IMR-90 (cell line): ENCODE measurements at regions not wholly inside any gene's neighbourhood (a gene's known extent, or its start where the extent isn't known, plus 50 kb on each side); places are given as distances from the start of the nearest gene placed in this dataset.

Source experiments
- ATAC-seq: fragments of 200-7000 bp; cut with Tn5 transposase; 2 replicates; pipeline ENCODE4 v1.9.1; 2020; ENCODE audit warnings: low read depth, mild to moderate bottlenecking, moderate library complexity
- BruUV-seq: library from RNA; stranded (reverse); fragments of 400-500 nt; replicated peaks from 2 replicates; lab custom pipeline; 2021; lab: Mats Ljungman, UMichigan
- CTCF ChIA-PET: fragments of 300-600 bp; formaldehyde crosslinking; extraction: SDS; loops from one replicate; lab custom pipeline; 2021; ENCODE audit warnings: antibody characterized with exemption; lab: Yijun Ruan, JAX
- POLR2A ChIA-PET: fragments of 300-600 bp; sonication (Branson Sonifier 250); formaldehyde crosslinking; loops from one replicate; lab custom pipeline; 2022; ENCODE audit warnings: antibody characterized with exemption; ENCODE audit not compliant: unreplicated experiment; lab: Charles Lee
- DNase-seq: peaks from one replicate; pipeline ENCODE4 v3.0.0; 2013
- H2AFZ ChIP-seq: replicated peaks from 2 replicates; pipeline ENCODE3; 2013; ENCODE audit warnings: low read length, mild to moderate bottlenecking; ENCODE audit not compliant: poor library complexity
- H2AK5ac ChIP-seq: 2 replicates; pipeline ENCODE4 v1.6.1; 2013; ENCODE audit warnings: low read depth, low read length, inconsistent platforms
- H2AK9ac ChIP-seq: replicated peaks from 2 replicates; pipeline ENCODE3; 2013; ENCODE audit warnings: mild to moderate bottlenecking, low read depth, low read length, moderate library complexity; ENCODE audit not compliant: poor library complexity
- H2BK120ac ChIP-seq: 2 replicates; pipeline ENCODE4 v1.6.1; 2013; ENCODE audit warnings: low read depth, low read length, inconsistent platforms
- H2BK15ac ChIP-seq: 3 replicates; pipeline ENCODE4 v1.6.1; 2013; ENCODE audit warnings: low read depth, low read length, inconsistent platforms
- H2BK20ac ChIP-seq: 2 replicates; pipeline ENCODE4 v1.6.1; 2013; ENCODE audit warnings: low read depth, mild to moderate bottlenecking, inconsistent platforms, low read length, moderate library complexity
- H2BK5ac ChIP-seq: 2 replicates; pipeline ENCODE4 v1.6.1; 2013; ENCODE audit warnings: mild to moderate bottlenecking, low read depth, low read length, inconsistent platforms; ENCODE audit not compliant: poor library complexity, severe bottlenecking
- H3K14ac ChIP-seq: replicated peaks from 2 replicates; pipeline ENCODE4 v1.6.1; 2013; ENCODE audit warnings: low read depth, low read length, inconsistent platforms
- H3K18ac ChIP-seq: 2 replicates; pipeline ENCODE4 v1.6.1; 2013; ENCODE audit warnings: low read depth, low read length, control low read depth
- H3K23ac ChIP-seq: 2 replicates; pipeline ENCODE4 v1.6.1; 2013; ENCODE audit warnings: low read depth, low read length, inconsistent platforms
- H3K27ac ChIP-seq: 2 replicates; pipeline ENCODE4 v1.5.1; 2013; ENCODE audit warnings: mild to moderate bottlenecking, control low read depth, low read length; ENCODE audit not compliant: insufficient read depth
- H3K27me3 ChIP-seq: 2 replicates; pipeline ENCODE4 v1.6.1; 2013; ENCODE audit warnings: low read length; ENCODE audit not compliant: control insufficient read depth, insufficient read depth
- H3K36me3 ChIP-seq: 2 replicates; pipeline ENCODE4 v1.6.1; 2013; ENCODE audit warnings: low read length, mixed read lengths; ENCODE audit not compliant: control insufficient read depth, insufficient read depth
- H3K4ac ChIP-seq: 2 replicates; pipeline ENCODE4 v1.6.1; 2013; ENCODE audit warnings: low read depth, low read length, inconsistent platforms
- H3K4me1 ChIP-seq: 2 replicates; pipeline ENCODE4 v1.6.1; 2013; ENCODE audit warnings: low read length, mixed read lengths; ENCODE audit not compliant: control insufficient read depth, insufficient read depth
- H3K4me2 ChIP-seq: 2 replicates; pipeline ENCODE4 v1.6.1; 2013; ENCODE audit warnings: low read depth, mild to moderate bottlenecking, control low read depth, low read length, moderate library complexity
- H3K4me3 ChIP-seq: 2 replicates; pipeline ENCODE4 v1.5.1; 2013; ENCODE audit warnings: low read depth, mild to moderate bottlenecking, control low read depth, low read length, moderate library complexity; ENCODE audit not compliant: insufficient read depth
- H3K56ac ChIP-seq: 2 replicates; pipeline ENCODE4 v1.6.1; 2013; ENCODE audit warnings: low read length, inconsistent platforms; ENCODE audit not compliant: insufficient read depth; ENCODE audit errors: extremely low read depth
- H3K79me1 ChIP-seq, 2 experiments: 2 replicates each; pipeline ENCODE4 v1.6.1; 2013; ENCODE audit warnings: low read length in 2 of 2, inconsistent platforms in 1 of 2, low read depth in 1 of 2
- H3K9ac ChIP-seq: 2 replicates; pipeline ENCODE4 v1.6.1; 2013; ENCODE audit warnings: low read depth, low read length, control low read depth
- H3K9me1 ChIP-seq: 2 replicates; pipeline ENCODE4 v1.6.1; 2013; ENCODE audit warnings: low read length, inconsistent platforms; ENCODE audit not compliant: insufficient read depth
- H3K9me3 ChIP-seq: 2 replicates; pipeline ENCODE4 v1.6.1; 2013; ENCODE audit warnings: low read length; ENCODE audit not compliant: control insufficient read depth, insufficient read depth
- H4K20me1 ChIP-seq: 2 replicates; pipeline ENCODE4 v1.6.1; 2013; ENCODE audit warnings: low read length, inconsistent platforms; ENCODE audit not compliant: insufficient read depth
- H4K5ac ChIP-seq: 2 replicates; pipeline ENCODE4 v1.6.1; 2013; ENCODE audit warnings: mild to moderate bottlenecking, low read depth, low read length, control low read depth
- H4K8ac ChIP-seq, 2 experiments: 2 replicates each; pipeline ENCODE4 v1.6.1; 2013; ENCODE audit warnings: low read depth in 2 of 2, low read length in 2 of 2, control low read depth in 1 of 2, inconsistent platforms in 1 of 2
- H4K91ac ChIP-seq: 2 replicates; pipeline ENCODE4 v1.6.1; 2013; ENCODE audit warnings: low read depth, low read length, inconsistent platforms; ENCODE audit not compliant: insufficient read depth
- CHD1 ChIP-seq: IDR thresholded peaks from 2 replicates; pipeline ENCODE4 v1.6.1; 2012; ENCODE audit warnings: low read depth, low read length, improper control_type of control experiment
- RAD21 ChIP-seq: IDR thresholded peaks from 2 replicates; pipeline ENCODE4 v1.6.1; 2012; ENCODE audit warnings: low read length, improper control_type of control experiment
- WGBS, 2 experiments: methylation state at CpG; one replicate each; pipeline versions ENCODE4 v1.1.5 to v1.1.7; 2013; ENCODE audit warnings: missing lambda C conversion rate in 2 of 2; ENCODE audit not compliant: insufficient read length in 1 of 2; ENCODE audit errors: extremely low coverage in 2 of 2; 5-methylcytosine and 5-hydroxymethylcytosine counted together
- dilution Hi-C: fragments of 300-500 bp; cut with HindIII; formaldehyde crosslinking; loops from one replicate; pipeline ENCODE4 v1.14.3; 2018; ENCODE audit warnings: low sequenced_read_pairs; ENCODE audit not compliant: unreplicated experiment
- in situ Hi-C: fragments of 300-500 bp; cut with MboI; formaldehyde crosslinking; loops from 3 replicates; pipeline ENCODE4 v1.14.3; 2019; ENCODE audit warnings: low sequenced_read_pairs, inconsistent platforms, mixed read lengths
- intact Hi-C: fragments of 100-400 bp; cut with micrococcal nuclease; formaldehyde crosslinking; loops from 2 replicates; pipeline ENCODE4 v1.10.0; 2022

- dilution Hi-C loops (no loop called here), in situ Hi-C loops (no loop called here), intact Hi-C loops (no loop called here)
- Histone ChIP-seq H3K4me1 (peaks cover 6% of the 10 kb centered on the region), H2AK5ac (peak overlapping the region; percentile 25; the same call in 1 of the 2 replicates), H2BK120ac (peak overlapping the region; percentile 73), H3K4me3 (no peak overlapping the region), H3K14ac (peak overlapping the region; percentile 8), H3K9ac (no peak overlapping the region), H4K8ac (peak overlapping the region in 1 of 2 experiments; percentile 6; a peak in 1 of 4 replicates), H3K27ac (no peak overlapping the region), H4K20me1 (no peaks in the 10 kb centered on the region), H2AFZ (no peak overlapping the region), H3K4ac (peak overlapping the region; percentile 77), H3K23ac (peak overlapping the region; percentile 18; the same call in 1 of the 2 replicates), H3K79me1 (no peaks in the 10 kb centered on the region), H2BK15ac (peak overlapping the region; percentile 89; the same call in 2 of the 3 replicates), H3K4me2 (no peak overlapping the region; the same call in 1 of the 2 replicates), H3K56ac (no peak overlapping the region), H3K18ac (peak overlapping the region; percentile 51; the same call in 1 of the 2 replicates), H3K27me3 (no peaks in the 10 kb centered on the region), H3K36me3 (no peaks in the 10 kb centered on the region), H3K9me1 (no peaks in the 10 kb centered on the region), H4K91ac (0 out of 2 replicates have a peak overlapping the region, but pooled peaks have one; percentile 11), H2BK20ac (peak overlapping the region; percentile 81; the same call in 1 of the 2 replicates), H4K5ac (peak overlapping the region; percentile 32; the same call in 1 of the 2 replicates), H2BK5ac (no peak overlapping the region), H3K9me3 (no peaks in the 10 kb centered on the region), H2AK9ac (no peak overlapping the region)
- DNase-seq (no peak), ATAC-seq (peak; percentile 42; the same call in 1 of the 2 replicates)
- ChIA-PET POLR2A (interaction anchor here (0.5 kb wide), 1 partner anchor 16 kb away, joined by 3 read pairs; no protein-coding TSS in a partner anchor), CTCF (interaction anchor here (1.0 kb wide), 1 partner anchor 128 kb away, joined by 4 read pairs; no protein-coding TSS in a partner anchor)
- TF ChIP-seq CHD1 (no peak), RAD21 (no peak)
- BruUV-seq, result no TSS peak
- WGBS, 2 experiments, result no CpG with 5 or more reads among the region's 2 CpGs
These were observed 125.5 kb downstream of the IRS1 start for GRCh38 chr2:226674123-226674522.
